ENCODE measurements at regions not wholly inside any gene's neighbourhood (a gene's known extent, or its start where the extent isn't known, plus 50 kb on each side); places are given as distances from the start of the nearest gene placed in this dataset.
"Not testable (repeated sequence)": the region's sequence is repeated elsewhere in the genome, so short reads cannot be mapped to it uniquely, and the experiment has no call there.

- DNase-seq, result no peak
Observed at GRCh38 chr22:22193923-22194322, 50.7 kb upstream of the VPREB1 start.

GRCh38 chr22:22193462-22193861 lies 51.1 kb upstream of the VPREB1 start:
- DNase-seq, result not testable (repeated sequence)

GRCh38 chr22:22193006-22193405 lies 51.6 kb upstream of the VPREB1 start:
- DNase-seq, result not testable (repeated sequence)

- DNase-seq, result not testable (repeated sequence)
Observed at GRCh38 chr22:22189796-22190195, 54.8 kb upstream of the VPREB1 start.

- not testable (repeated sequence) for DNase-seq
Observed at GRCh38 chr22:22187863-22188262, 56.7 kb upstream of the VPREB1 start.

GRCh38 chr22:22187299-22187698 lies 57.3 kb upstream of the VPREB1 start:
- DNase-seq, result no peak

GRCh38 chr22:22185844-22186499 lies 58.6 kb upstream of the VPREB1 start:
- no peak for DNase-seq

GRCh38 chr22:22185217-22185616 lies 59.4 kb upstream of the VPREB1 start:
- DNase-seq, result no peak

GRCh38 chr22:22184277-22184807 lies 60.2 kb upstream of the VPREB1 start:
- no peak for DNase-seq

GRCh38 chr22:22182990-22183264 lies 61.7 kb upstream of the VPREB1 start:
- DNase-seq, result no peak

- no peak for DNase-seq
Observed at GRCh38 chr22:22182218-22182989, 62.2 kb upstream of the VPREB1 start.

GRCh38 chr22:22181341-22181850 lies 63.2 kb upstream of the VPREB1 start:
- no peak for DNase-seq

- no peak for DNase-seq
Observed at GRCh38 chr22:22180738-22181285, 63.8 kb upstream of the VPREB1 start.

- no peak for DNase-seq
Observed at GRCh38 chr22:22179858-22180257, 64.7 kb upstream of the VPREB1 start.

GRCh38 chr22:22178992-22179391 lies 65.6 kb upstream of the VPREB1 start:
- no peak for DNase-seq

- DNase-seq, result no peak
Observed at GRCh38 chr22:22178355-22178965, 66.1 kb upstream of the VPREB1 start.

GRCh38 chr22:22176929-22177616 lies 67.5 kb upstream of the VPREB1 start:
- no peak for DNase-seq

- DNase-seq, result not testable (repeated sequence)
Observed at GRCh38 chr22:22172896-22173628, 71.5 kb upstream of the VPREB1 start.

GRCh38 chr22:22171357-22172218 lies 73.0 kb upstream of the VPREB1 start:
- DNase-seq, result no peak

- no peak for DNase-seq
Observed at GRCh38 chr22:22169923-22170322, 74.7 kb upstream of the VPREB1 start.

All from activated CD8-positive, alpha-beta memory T cell treated with anti-CD3 and anti-CD28 coated beads, Interleukin-2, amount 50 U/mL, for 48 hours (primary cell).